Muscle layer of duodenum (tissue), 2 donors: ENCODE measurements at regions not wholly inside any gene's neighbourhood (a gene's known extent, or its start where the extent isn't known, plus 50 kb on each side); places are given as distances from the start of the nearest gene placed in this dataset.

Experiments used
- H3K27ac ChIP-seq: one replicate; pipeline ENCODE4 v1.7.0; 2013; ENCODE audit warnings: mild to moderate bottlenecking, low read length
- H3K27me3 ChIP-seq: one replicate; pipeline ENCODE4 v1.7.0; 2013; ENCODE audit warnings: low read depth, mild to moderate bottlenecking, control low read depth, low read length
- H3K36me3 ChIP-seq, 2 donors: one replicate each; pipeline ENCODE4 v1.7.0; 2013; ENCODE audit warnings: low read length in 2 of 2, control low read depth in 1 of 2, mild to moderate bottlenecking in 1 of 2; ENCODE audit not compliant: insufficient read depth in 2 of 2, control insufficient read depth in 1 of 2
- H3K4me1 ChIP-seq, 2 donors: one replicate each; pipeline ENCODE4 v1.7.0; 2013; ENCODE audit warnings: low read length in 2 of 2, mild to moderate bottlenecking in 2 of 2, control low read depth in 1 of 2, moderate library complexity in 1 of 2; ENCODE audit not compliant: insufficient read depth in 2 of 2, control insufficient read depth in 1 of 2
- H3K4me3 ChIP-seq, 2 donors: one replicate each; pipeline ENCODE4 v1.7.0; 2013; ENCODE audit warnings: low read length in 2 of 2, low read depth in 1 of 2, mild to moderate bottlenecking in 1 of 2
- H3K9me3 ChIP-seq, 2 donors: one replicate each; pipeline ENCODE4 v1.7.0; 2013; ENCODE audit warnings: low read length in 2 of 2, control low read depth in 1 of 2, mild to moderate bottlenecking in 1 of 2; ENCODE audit not compliant: control insufficient read depth in 1 of 2
- donor health status: healthy.

DNA sequence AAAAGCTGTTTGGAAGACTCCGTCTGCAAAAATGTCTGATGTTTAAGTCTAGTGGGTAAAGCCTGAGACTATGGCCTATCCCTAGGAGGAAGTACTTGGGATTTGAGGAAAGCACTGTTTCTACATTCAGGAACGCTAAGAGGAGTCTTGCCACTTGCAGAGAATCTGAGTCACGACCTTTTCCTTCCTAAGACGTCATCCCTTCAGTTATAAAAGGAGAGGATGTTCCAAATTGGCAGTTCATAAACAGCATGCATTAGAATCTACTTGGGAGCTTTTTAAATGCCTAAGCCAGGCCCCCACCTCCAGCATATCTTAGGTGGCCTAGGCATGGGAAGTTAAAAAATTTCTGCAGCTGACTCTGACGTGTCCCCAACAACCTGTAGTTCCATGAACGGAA lies 125.9 kb downstream of the TTC32 start:
- H3K27ac ChIP-seq, result no peak overlapping the region
- no peaks in the 10 kb centered on the region for H3K27me3 ChIP-seq
- no peaks in the 10 kb centered on the region for H3K9me3 ChIP-seq

DNA sequence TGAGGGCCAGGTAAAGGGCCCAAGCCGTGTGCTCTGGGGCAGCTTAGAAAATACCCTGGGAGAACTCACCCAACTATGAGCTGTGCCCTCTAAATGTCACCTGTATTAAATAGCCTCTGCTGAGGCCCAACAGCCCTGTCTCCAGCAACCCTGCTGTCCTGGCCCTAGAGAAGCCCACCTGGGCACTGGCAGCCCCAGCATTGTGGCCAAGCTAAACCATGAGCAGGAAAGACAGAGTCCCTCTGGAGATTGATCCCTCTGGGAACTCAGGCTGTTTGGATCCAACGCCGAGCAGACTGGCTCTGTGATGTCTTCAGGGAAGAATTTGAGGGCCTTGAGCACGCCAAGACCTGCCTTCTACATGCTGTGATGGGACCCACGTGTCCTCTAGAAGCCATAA lies 126.5 kb downstream of the TTC32 start:
- H3K27me3 ChIP-seq, result no peaks in the 10 kb centered on the region
- H3K4me1 ChIP-seq, result no peaks in the 10 kb centered on the region
- H3K27ac ChIP-seq, result no peak overlapping the region
- H3K4me3 ChIP-seq, result no peak overlapping the region
- no peaks in the 10 kb centered on the region for H3K36me3 ChIP-seq
- no peaks in the 10 kb centered on the region for H3K9me3 ChIP-seq

More for the DNA sequence above, 125.9 kb downstream of the TTC32 start:
- Histone ChIP-seq H3K4me1 (no peaks in the 10 kb centered on the region), H3K36me3 (no peaks in the 10 kb centered on the region), H3K4me3 (no peak overlapping the region)

DNA sequence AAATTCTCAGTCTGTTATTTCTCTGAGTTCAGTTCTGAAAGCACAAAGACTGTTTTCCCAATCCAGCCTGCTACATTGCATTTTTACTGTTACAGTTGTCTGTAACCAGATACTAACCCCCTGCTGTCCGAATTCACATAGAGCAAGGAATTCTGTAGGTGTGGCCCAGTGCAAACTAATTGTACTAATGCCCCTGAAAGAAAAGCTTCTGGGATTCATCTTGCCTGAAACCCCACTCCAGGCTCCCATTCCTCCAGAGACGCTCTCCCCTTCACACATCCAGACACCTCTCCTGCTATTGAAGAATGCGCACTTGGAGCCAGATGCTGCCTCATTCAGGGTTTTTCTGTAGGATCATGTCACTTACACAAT lies 127.0 kb downstream of the TTC32 start:
- Histone ChIP-seq H3K4me3 (no peak overlapping the region), H3K36me3 (no peaks in the 10 kb centered on the region), H3K4me1 (no peaks in the 10 kb centered on the region), H3K27ac (no peak overlapping the region), H3K9me3 (no peaks in the 10 kb centered on the region), H3K27me3 (no peaks in the 10 kb centered on the region)

DNA sequence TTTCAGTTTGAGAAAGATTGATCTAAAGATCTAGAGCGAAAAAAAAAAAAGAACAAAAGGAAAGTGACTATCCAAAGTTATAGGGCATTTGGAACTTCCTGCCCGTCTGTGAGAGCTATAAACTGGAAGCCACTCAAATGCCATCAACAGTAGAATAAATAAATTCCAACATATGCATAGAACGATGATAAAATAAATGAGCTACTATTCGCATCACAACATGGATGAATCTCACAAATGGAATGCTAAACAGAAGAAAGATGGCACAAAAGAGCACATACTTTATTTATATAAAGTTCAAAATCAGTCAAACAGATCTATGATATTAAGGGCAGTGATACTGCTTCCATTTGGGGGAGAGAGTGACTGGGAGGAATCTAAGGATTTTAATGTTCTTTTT lies 128.8 kb downstream of the TTC32 start:
- H3K27ac ChIP-seq, result no peak overlapping the region

DNA sequence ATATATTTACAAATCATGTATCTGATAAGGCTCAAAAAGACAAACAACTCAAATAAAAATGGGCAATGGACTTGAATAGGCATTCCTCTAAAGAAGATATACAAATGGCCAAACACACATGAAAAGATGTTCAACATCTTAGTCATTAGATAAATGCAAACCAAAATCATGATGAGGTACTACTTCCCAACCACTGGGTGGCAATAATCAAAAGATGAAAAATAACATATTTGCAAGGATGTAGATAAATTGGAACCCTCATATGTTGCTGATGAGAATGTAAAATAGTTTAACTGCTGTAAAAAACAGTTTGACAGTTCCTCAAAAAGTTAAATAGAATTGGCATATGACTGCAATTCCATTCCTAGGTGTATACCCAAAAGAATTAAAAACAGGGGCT lies 132.3 kb downstream of the TTC32 start:
- Histone ChIP-seq H3K9me3 (no peaks in the 10 kb centered on the region), H3K4me1 (no peaks in the 10 kb centered on the region), H3K27ac (no peak overlapping the region), H3K4me3 (no peak overlapping the region), H3K27me3 (no peaks in the 10 kb centered on the region), H3K36me3 (no peaks in the 10 kb centered on the region)

More for the DNA sequence above, 128.8 kb downstream of the TTC32 start:
- H3K4me1 ChIP-seq, result no peaks in the 10 kb centered on the region
- no peaks in the 10 kb centered on the region for H3K9me3 ChIP-seq
- no peaks in the 10 kb centered on the region for H3K36me3 ChIP-seq
- no peaks in the 10 kb centered on the region for H3K27me3 ChIP-seq
- no peak overlapping the region for H3K4me3 ChIP-seq

DNA sequence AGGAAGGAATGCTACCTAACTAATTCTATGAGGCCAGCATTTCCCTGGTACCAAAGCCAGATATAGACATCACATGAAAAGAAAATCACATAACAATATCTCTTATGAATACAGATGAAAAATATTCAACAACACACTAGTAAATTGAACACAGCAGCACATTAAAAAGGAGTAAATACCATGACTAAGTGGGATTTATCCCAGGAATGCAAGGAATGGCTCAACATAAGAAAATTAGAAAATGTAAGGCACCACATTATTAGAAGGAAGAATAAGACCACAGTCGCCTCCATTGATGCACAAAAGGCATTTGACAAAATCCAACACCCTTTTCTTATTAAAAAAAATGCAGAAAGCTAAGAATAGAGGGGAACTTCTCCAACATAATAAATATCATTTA lies 133.9 kb downstream of the TTC32 start:
- no peaks in the 10 kb centered on the region for H3K4me1 ChIP-seq
- H3K27ac ChIP-seq, result no peak overlapping the region
- no peaks in the 10 kb centered on the region for H3K27me3 ChIP-seq
- H3K4me3 ChIP-seq, result no peak overlapping the region
- no peaks in the 10 kb centered on the region for H3K9me3 ChIP-seq
- H3K36me3 ChIP-seq, result no peaks in the 10 kb centered on the region

DNA sequence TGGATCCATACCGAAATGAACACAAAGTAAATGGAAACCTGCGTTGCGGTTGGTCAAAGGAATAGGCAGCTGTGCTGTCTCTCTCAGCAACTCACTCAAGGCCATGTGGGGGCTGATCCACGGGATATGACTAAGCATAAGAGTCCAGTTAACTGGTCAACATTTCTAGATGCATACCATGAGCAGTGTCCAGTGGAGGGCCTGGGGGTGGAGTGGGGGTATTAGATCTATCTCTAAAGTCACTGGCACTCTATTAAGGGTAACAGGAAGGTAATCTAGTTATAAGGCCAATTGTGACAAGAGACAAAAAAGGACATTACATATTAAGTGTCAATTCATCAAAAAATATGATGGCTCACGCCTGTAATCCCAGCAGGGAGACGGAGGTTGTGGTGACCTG lies 136.8 kb downstream of the TTC32 start:
- no peaks in the 10 kb centered on the region for H3K4me1 ChIP-seq
- H3K4me3 ChIP-seq, result no peak overlapping the region
- H3K36me3 ChIP-seq, result no peaks in the 10 kb centered on the region
- no peak overlapping the region for H3K27ac ChIP-seq
- no peaks in the 10 kb centered on the region for H3K9me3 ChIP-seq
- H3K27me3 ChIP-seq, result no peaks in the 10 kb centered on the region

DNA sequence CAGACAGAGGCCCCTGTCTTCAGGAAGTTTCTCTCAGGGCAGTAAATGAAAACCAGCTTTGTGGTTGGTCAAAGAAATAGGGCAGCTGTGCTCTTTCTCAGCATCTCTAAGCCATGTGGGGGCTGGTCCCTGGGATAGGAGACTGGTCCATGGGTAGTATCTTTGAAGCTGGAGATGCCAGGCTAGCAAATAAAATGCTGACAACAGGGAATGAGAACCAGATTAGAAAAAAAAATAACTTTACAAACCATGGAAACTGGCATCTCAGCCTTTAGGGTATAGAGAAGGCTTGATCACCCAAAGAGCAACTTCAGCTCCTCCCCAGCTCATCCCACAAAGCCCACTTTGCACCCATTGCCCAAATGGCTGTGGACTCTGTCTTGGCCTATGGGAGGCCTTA lies 138.1 kb downstream of the TTC32 start:
- Histone ChIP-seq H3K4me1 (no peaks in the 10 kb centered on the region), H3K4me3 (no peak overlapping the region), H3K9me3 (no peaks in the 10 kb centered on the region), H3K36me3 (no peaks in the 10 kb centered on the region), H3K27ac (no peak overlapping the region), H3K27me3 (no peaks in the 10 kb centered on the region)

DNA sequence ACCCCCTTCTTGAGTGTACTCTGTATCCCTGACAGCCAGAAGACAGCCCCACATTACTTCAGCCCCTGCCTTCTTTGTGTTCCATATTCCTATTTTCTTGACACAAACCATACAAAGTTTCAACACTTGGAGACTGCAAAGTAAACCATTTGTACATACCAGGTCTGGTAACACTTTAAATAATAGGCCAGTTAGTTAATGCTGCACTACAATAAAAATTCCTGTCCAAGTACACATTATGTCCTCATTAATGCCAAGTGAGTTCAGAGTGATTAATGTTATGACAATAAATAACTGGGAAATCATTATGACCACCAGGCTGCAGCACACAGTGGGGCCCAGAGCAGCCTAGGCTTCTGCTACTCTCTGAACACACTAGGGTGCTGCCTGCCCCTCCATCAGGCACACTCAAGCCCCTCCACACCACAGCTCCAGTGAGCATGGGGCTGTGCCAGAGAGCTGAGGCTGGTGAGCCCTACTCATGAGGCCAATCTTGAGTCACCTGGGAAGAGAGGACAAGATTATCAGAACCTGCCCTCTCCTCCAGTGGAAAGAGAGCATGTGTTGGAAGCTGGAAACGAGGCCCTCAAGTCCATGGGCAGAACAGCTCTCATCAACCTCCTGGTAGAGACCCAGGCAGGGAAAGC lies 138.7 kb downstream of the TTC32 start:
- no peaks in the 10 kb centered on the region for H3K9me3 ChIP-seq
- H3K27me3 ChIP-seq, result no peaks in the 10 kb centered on the region
- H3K27ac ChIP-seq, result no peak overlapping the region
- no peaks in the 10 kb centered on the region for H3K4me1 ChIP-seq
- no peaks in the 10 kb centered on the region for H3K36me3 ChIP-seq
- no peak overlapping the region for H3K4me3 ChIP-seq

DNA sequence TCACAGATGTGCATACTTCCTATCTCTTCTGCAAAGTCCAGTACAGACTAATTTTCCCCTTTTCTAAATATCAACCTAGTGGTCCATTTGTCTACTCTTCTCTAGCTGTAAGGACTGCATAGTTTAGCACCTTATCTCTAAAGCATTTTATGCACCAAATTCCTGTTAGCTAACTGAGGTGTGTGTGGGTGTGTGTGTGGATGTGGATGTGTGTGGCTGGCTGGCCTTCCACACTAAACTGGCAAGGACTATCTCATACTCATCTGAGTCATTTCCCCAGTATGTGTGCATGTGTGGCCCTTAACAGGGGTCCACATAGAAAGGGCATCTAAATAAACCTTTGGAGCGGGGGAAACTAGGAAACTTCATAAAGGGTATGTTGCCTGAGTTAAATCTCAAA lies 139.6 kb downstream of the TTC32 start:
- Histone ChIP-seq H3K4me3 (no peak overlapping the region), H3K9me3 (no peaks in the 10 kb centered on the region), H3K27ac (no peak overlapping the region), H3K4me1 (no peaks in the 10 kb centered on the region), H3K27me3 (no peaks in the 10 kb centered on the region), H3K36me3 (no peaks in the 10 kb centered on the region)

DNA sequence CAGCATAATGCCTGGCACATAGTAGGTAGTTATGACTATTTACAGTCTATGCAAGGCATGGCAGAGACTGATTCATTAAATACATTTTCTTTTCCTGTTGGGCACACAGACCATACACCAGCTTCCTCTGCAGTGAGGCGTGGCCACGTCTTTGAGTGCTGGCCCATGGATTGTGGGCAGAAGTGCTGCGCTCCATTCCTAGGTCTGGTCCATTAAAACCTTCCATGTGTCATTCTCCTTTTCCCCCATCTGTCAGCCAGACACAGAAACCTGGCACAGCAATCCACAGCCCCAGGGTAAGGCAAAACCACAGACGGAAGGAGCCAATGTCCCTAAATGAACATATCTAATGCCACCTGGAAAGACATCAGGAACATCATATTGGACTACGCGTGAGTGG lies 141.9 kb downstream of the TTC32 start:
- H3K36me3 ChIP-seq, result no peaks in the 10 kb centered on the region
- H3K4me3 ChIP-seq, result no peak overlapping the region
- H3K27ac ChIP-seq, result no peak overlapping the region
- no peaks in the 10 kb centered on the region for H3K27me3 ChIP-seq
- H3K9me3 ChIP-seq, result no peaks in the 10 kb centered on the region
- H3K4me1 ChIP-seq, result no peaks in the 10 kb centered on the region

DNA sequence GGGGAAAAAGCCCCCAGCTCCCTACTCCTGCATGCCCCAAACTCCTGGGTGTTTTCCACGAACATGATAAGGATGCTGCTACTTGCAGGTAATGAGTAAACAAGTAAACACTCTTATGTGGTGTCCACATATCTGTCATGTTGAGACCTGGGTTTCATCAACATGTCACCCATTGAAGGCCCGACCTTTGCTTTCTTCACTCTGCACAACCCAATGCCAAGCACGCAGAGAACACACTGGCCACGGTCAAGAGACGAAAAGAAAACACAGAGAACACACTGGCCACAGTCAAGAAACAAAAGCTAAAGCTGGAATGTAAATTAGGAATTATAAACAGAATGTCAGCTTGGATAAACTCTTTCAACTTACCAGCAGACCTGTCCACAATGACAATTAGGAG lies 143.1 kb downstream of the TTC32 start:
- Histone ChIP-seq H3K4me3 (no peak overlapping the region), H3K27me3 (no peaks in the 10 kb centered on the region), H3K4me1 (no peaks in the 10 kb centered on the region), H3K27ac (no peak overlapping the region), H3K36me3 (no peaks in the 10 kb centered on the region), H3K9me3 (no peaks in the 10 kb centered on the region)
